ENCODE measurements at regions not wholly inside any gene's neighbourhood (a gene's known extent, or its start where the extent isn't known, plus 50 kb on each side); places are given as distances from the start of the nearest gene placed in this dataset.
A peak's percentile ranks its signal among the peaks of the same experiment; 100 is the strongest.

GRCh38 chr1:30037251-30038118 lies 685.9 kb downstream of the MATN1 start:
- DNase-seq = no peak

- DNase-seq = no peak
Observed at GRCh38 chr1:30036666-30037065, 686.7 kb downstream of the MATN1 start.

GRCh38 chr1:30036229-30036547 lies 687.2 kb downstream of the MATN1 start:
- DNase-seq = no peak

GRCh38 chr1:30035522-30036228 lies 687.7 kb downstream of the MATN1 start:
- no peak for DNase-seq

GRCh38 chr1:30034627-30035521 lies 688.5 kb downstream of the MATN1 start:
- no peak for DNase-seq

GRCh38 chr1:30034105-30034626 lies 689.2 kb downstream of the MATN1 start:
- DNase-seq = no peak

- DNase-seq = peak in 1 of 3 donors; percentile 23
Observed at GRCh38 chr1:30033256-30034104, 689.9 kb downstream of the MATN1 start.

GRCh38 chr1:30032302-30032701 lies 691.1 kb downstream of the MATN1 start:
- no peak for DNase-seq

- no peak for DNase-seq
Observed at GRCh38 chr1:30029677-30030076, 693.7 kb downstream of the MATN1 start.

- no peak for DNase-seq
Observed at GRCh38 chr1:30028939-30029338, 694.4 kb downstream of the MATN1 start.

GRCh38 chr1:30028283-30028682 lies 695.1 kb downstream of the MATN1 start:
- DNase-seq = no peak

GRCh38 chr1:30027247-30027646 lies 696.1 kb downstream of the MATN1 start:
- no peak for DNase-seq

GRCh38 chr1:30024411-30025195 lies 698.8 kb downstream of the MATN1 start:
- peak; percentile 37 to 51 (median 47) for DNase-seq

- peak; percentile 43 to 63 (median 51) for DNase-seq
Observed at GRCh38 chr1:30023339-30024022, 699.9 kb downstream of the MATN1 start.

GRCh38 chr1:30014031-30014430 lies 709.4 kb downstream of the MATN1 start:
- DNase-seq = no peak

GRCh38 chr1:30012455-30013440 lies 710.6 kb downstream of the MATN1 start:
- DNase-seq = no peak

GRCh38 chr1:30011970-30012369 lies 711.4 kb downstream of the MATN1 start:
- DNase-seq = no peak

- no peak for DNase-seq
Observed at GRCh38 chr1:30010506-30011106, 712.8 kb downstream of the MATN1 start.

- DNase-seq = no peak
Observed at GRCh38 chr1:30009720-30010119, 713.7 kb downstream of the MATN1 start.
